DND-41 (cell line): ENCODE measurements at regions not wholly inside any gene's neighbourhood (a gene's known extent, or its start where the extent isn't known, plus 50 kb on each side); places are given as distances from the start of the nearest gene placed in this dataset.

Experiments used
- ATAC-seq: fragments of 200-7000 bp; cut with Tn5 transposase; 3 replicates; pipeline ENCODE4 v1.9.1; 2021; ENCODE audit warnings: low read depth; ENCODE audit not compliant: insufficient read depth
- DNase-seq: peaks from one replicate; pipeline ENCODE4 v3.0.0-alpha.2; 2020
- H2AFZ ChIP-seq: 2 replicates; pipeline ENCODE4 v1.6.0; 2012; ENCODE audit warnings: low read depth, low read length
- H3K27ac ChIP-seq: 2 replicates; pipeline ENCODE4 v1.5.1; 2012; ENCODE audit warnings: low read length, inconsistent platforms
- H3K27me3 ChIP-seq: fragments of 200-600 bp; sonication (generic); 2 replicates; pipeline ENCODE4 v1.6.0; 2012; ENCODE audit warnings: low read length, mild to moderate bottlenecking, inconsistent platforms; ENCODE audit not compliant: insufficient read depth, poor library complexity
- H3K36me3 ChIP-seq: 2 replicates; pipeline ENCODE4 v1.5.1; 2012; ENCODE audit warnings: low read length, inconsistent platforms; ENCODE audit not compliant: insufficient read depth
- H3K4me1 ChIP-seq: 2 replicates; pipeline ENCODE4 v1.5.1; 2012; ENCODE audit warnings: mild to moderate bottlenecking, low read length; ENCODE audit not compliant: insufficient read depth
- H3K4me2 ChIP-seq: 2 replicates; pipeline ENCODE4 v1.6.0; 2012; ENCODE audit warnings: mild to moderate bottlenecking, moderate library complexity, low read length, inconsistent platforms; ENCODE audit not compliant: insufficient read depth
- H3K4me3 ChIP-seq, 2 experiments: fragments of 200-600 bp in 1 of 2; shearing (Covaris generic) in 1 of 2; 2 replicates each; pipeline ENCODE4 v1.5.1; 2012 to 2016; ENCODE audit warnings: inconsistent platforms in 2 of 2, low read length in 2 of 2, mild to moderate bottlenecking in 2 of 2, low read depth in 1 of 2, moderate library complexity in 1 of 2
- H3K79me2 ChIP-seq: 2 replicates; pipeline ENCODE4 v1.6.0; 2012; ENCODE audit warnings: low read length, inconsistent platforms; ENCODE audit not compliant: insufficient read depth
- H3K9ac ChIP-seq: 2 replicates; pipeline ENCODE4 v1.6.0; 2012; ENCODE audit warnings: low read depth, mild to moderate bottlenecking, inconsistent platforms, low read length, moderate library complexity
- H3K9me3 ChIP-seq: 2 replicates; pipeline ENCODE4 v1.5.1; 2012; ENCODE audit warnings: low read length, moderate library complexity, mild to moderate bottlenecking, inconsistent platforms; ENCODE audit not compliant: insufficient read depth, severe bottlenecking
- H4K20me1 ChIP-seq: 2 replicates; pipeline ENCODE4 v1.6.0; 2012; ENCODE audit warnings: low read length; ENCODE audit not compliant: insufficient read depth
- CTCF ChIP-seq: IDR thresholded peaks from 2 replicates; pipeline ENCODE4 v1.5.1; 2012; ENCODE audit warnings: borderline replicate concordance, low read length, moderate library complexity, mild to moderate bottlenecking; ENCODE audit not compliant: poor library complexity, severe bottlenecking; ENCODE audit errors: extremely low read depth
- EZH2 ChIP-seq: IDR thresholded peaks from 3 replicates; pipeline ENCODE4 v1.6.1; 2012; ENCODE audit warnings: borderline replicate concordance, low read depth, mild to moderate bottlenecking, moderate library complexity, low read length, inconsistent platforms; ENCODE audit not compliant: severe bottlenecking

GRCh38 chr12:86647800-86648199 lies 391.6 kb upstream of the MGAT4C start:
- Histone ChIP-seq H3K9me3 (no peaks in the 10 kb centered on the region), H3K9ac (no peak overlapping the region), H2AFZ (no peak overlapping the region), H3K4me3 (no peak overlapping the region), H3K4me1 (no peaks in the 10 kb centered on the region), H3K4me2 (no peak overlapping the region), H3K27ac (no peak overlapping the region), H3K27me3 (no peaks in the 10 kb centered on the region), H4K20me1 (no peaks in the 10 kb centered on the region), H3K79me2 (no peaks in the 10 kb centered on the region), H3K36me3 (no peaks in the 10 kb centered on the region)
- ATAC-seq (no peak), DNase-seq (no peak)
- no peak for TF ChIP-seq EZH2
- no peak for TF ChIP-seq CTCF

GRCh38 chr12:86634456-86635410 lies 378.5 kb upstream of the MGAT4C start:
- H3K9ac ChIP-seq = no peak overlapping the region
- H3K4me1 ChIP-seq = no peaks in the 10 kb centered on the region
- TF ChIP-seq EZH2 (no peak), CTCF (no peak)
- no peak overlapping the region for H3K4me3 ChIP-seq
- DNase-seq (no peak), ATAC-seq (no peak)
- H2AFZ ChIP-seq = no peak overlapping the region
- no peaks in the 10 kb centered on the region for H3K27me3 ChIP-seq
- H3K27ac ChIP-seq = no peak overlapping the region
- H3K79me2 ChIP-seq = no peaks in the 10 kb centered on the region
- no peaks in the 10 kb centered on the region for H3K36me3 ChIP-seq
- no peaks in the 10 kb centered on the region for H3K9me3 ChIP-seq
- no peak overlapping the region for H3K4me2 ChIP-seq
- no peaks in the 10 kb centered on the region for H4K20me1 ChIP-seq

- no peak overlapping the region for H3K9ac ChIP-seq
- H3K4me1 ChIP-seq = no peaks in the 10 kb centered on the region
- no peak overlapping the region for H3K4me3 ChIP-seq
- peaks cover 5% of the 10 kb centered on the region for H3K9me3 ChIP-seq
- H4K20me1 ChIP-seq = no peaks in the 10 kb centered on the region
- H2AFZ ChIP-seq = no peak overlapping the region
- TF ChIP-seq EZH2 (no peak), CTCF (no peak)
- H3K27me3 ChIP-seq = no peaks in the 10 kb centered on the region
- H3K27ac ChIP-seq = no peak overlapping the region
- H3K36me3 ChIP-seq = no peaks in the 10 kb centered on the region
- H3K79me2 ChIP-seq = no peaks in the 10 kb centered on the region
- ATAC-seq (no peak), DNase-seq (no peak)
- no peak overlapping the region for H3K4me2 ChIP-seq
These were observed 370.8 kb upstream of the MGAT4C start for GRCh38 chr12:86627001-86627400.
